CD4-positive, alpha-beta memory T cell (primary cell): ENCODE measurements at regions not wholly inside any gene's neighbourhood (a gene's known extent, or its start where the extent isn't known, plus 50 kb on each side); places are given as distances from the start of the nearest gene placed in this dataset.

ENCODE experiments used
- CTCF ChIA-PET: fragments of 350-600 bp; sonication (Branson Sonifier 250); formaldehyde crosslinking; loops from one replicate; lab custom pipeline; 2021; ENCODE audit warnings: inconsistent platforms; ENCODE audit not compliant: partially characterized antibody; lab: Charles Lee
- POLR2A ChIA-PET: fragments of 350-600 bp; sonication (Branson Sonifier 250); formaldehyde crosslinking; loops from one replicate; lab custom pipeline; 2021; ENCODE audit not compliant: partially characterized antibody; lab: Charles Lee
- DNase-seq, 5 donors: peaks; one replicate each; pipeline versions ENCODE4 v3.0.0 to v3.0.0-alpha.2; 2020 to 2022; ENCODE audit warnings: mixed read lengths in 1 of 5
- H3K27ac ChIP-seq: one replicate; pipeline ENCODE4 v1.7.0; 2013; ENCODE audit warnings: low read depth, low read length
- H3K27me3 ChIP-seq: 2 replicates; pipeline ENCODE4 v1.7.0; 2013; ENCODE audit warnings: mild to moderate bottlenecking, low read length, moderate library complexity; ENCODE audit not compliant: insufficient read depth
- H3K36me3 ChIP-seq: 2 replicates; pipeline ENCODE4 v1.7.0; 2013; ENCODE audit warnings: mild to moderate bottlenecking, low read length, moderate library complexity; ENCODE audit not compliant: insufficient read depth
- H3K4me1 ChIP-seq: 2 replicates; pipeline ENCODE4 v1.7.0; 2013; ENCODE audit warnings: mild to moderate bottlenecking, low read length, moderate library complexity; ENCODE audit not compliant: insufficient read depth
- H3K4me3 ChIP-seq, 2 donors: one replicate each; pipeline ENCODE4 v1.7.0; 2013; ENCODE audit warnings: low read length in 2 of 2, mild to moderate bottlenecking in 1 of 2
- H3K9me3 ChIP-seq, 2 donors: one replicate each; pipeline ENCODE4 v1.7.0; 2013; ENCODE audit warnings: low read length in 2 of 2, control low read depth in 1 of 2; ENCODE audit not compliant: control insufficient read depth in 1 of 2
- H3K27ac Mint-ChIP-seq, 7 donors: one replicate each; pipeline ENCODE4 v1.8.0; 2020 to 2021; ENCODE audit warnings: mixed read lengths in 7 of 7, mild to moderate bottlenecking in 6 of 7, inconsistent platforms in 3 of 7, moderate library complexity in 3 of 7
- H3K27me3 Mint-ChIP-seq, 2 donors: one replicate each; pipeline ENCODE4 v1.8.0; 2020 to 2021; ENCODE audit warnings: mixed read lengths in 2 of 2
- H3K36me3 Mint-ChIP-seq, 2 donors: one replicate each; pipeline ENCODE4 v1.8.0; 2020 to 2021; ENCODE audit warnings: mixed read lengths in 2 of 2, inconsistent platforms in 1 of 2, mild to moderate bottlenecking in 1 of 2
- H3K4me1 Mint-ChIP-seq, 4 donors: one replicate each; pipeline ENCODE4 v1.8.0; 2020 to 2021; ENCODE audit warnings: mixed read lengths in 4 of 4, mild to moderate bottlenecking in 1 of 4
- H3K4me3 Mint-ChIP-seq, 8 donors: one replicate each; pipeline ENCODE4 v1.8.0; 2020 to 2021; ENCODE audit warnings: mixed read lengths in 8 of 8, mild to moderate bottlenecking in 7 of 8, moderate library complexity in 6 of 8, inconsistent platforms in 3 of 8
- H3K9me3 Mint-ChIP-seq, 8 donors: one replicate each; pipeline ENCODE4 v1.8.0; 2020 to 2021; ENCODE audit warnings: mixed read lengths in 8 of 8, mild to moderate bottlenecking in 5 of 8, inconsistent platforms in 3 of 8, moderate library complexity in 1 of 8
- intact Hi-C: fragments of 100-400 bp; cut with micrococcal nuclease; formaldehyde crosslinking; loops from one replicate; pipeline ENCODE4 v1.15.1; 2023

- no peak overlapping the region for H3K27ac ChIP-seq
- H3K36me3 ChIP-seq: no peaks in the 10 kb centered on the region
- no peaks in the 10 kb centered on the region for H3K9me3 ChIP-seq
- no peak overlapping the region for H3K4me3 ChIP-seq
- ChIA-PET CTCF (no interaction called here), POLR2A (no interaction called here)
- H3K4me1 ChIP-seq: no peaks in the 10 kb centered on the region
- no peak overlapping the region for H3K27ac Mint-ChIP-seq
- H3K27me3 ChIP-seq: peaks cover 5% of the 10 kb centered on the region
- intact Hi-C loops: no loop called here
- H3K36me3 Mint-ChIP-seq: no peaks in the 10 kb centered on the region
- no peak for DNase-seq
- H3K27me3 Mint-ChIP-seq: peaks cover 16 to 24% of the 10 kb centered on the region in 2 donors
- peaks cover 0 to 4% (median under 1%) of the 10 kb centered on the region in 8 donors for H3K9me3 Mint-ChIP-seq
- H3K4me1 Mint-ChIP-seq: no peaks in the 10 kb centered on the region
- H3K4me3 Mint-ChIP-seq: no peak overlapping the region
Observed at GRCh38 chr2:16507655-16508489, 157.8 kb downstream of the CYRIA start.

GRCh38 chr2:16506366-16506765, 159.3 kb downstream of the CYRIA start:
- H3K27ac Mint-ChIP-seq: no peak overlapping the region
- Histone ChIP-seq H3K4me1 (no peaks in the 10 kb centered on the region), H3K4me3 (no peak overlapping the region), H3K27me3 (peaks cover 5% of the 10 kb centered on the region), H3K27ac (no peak overlapping the region), H3K36me3 (no peaks in the 10 kb centered on the region), H3K9me3 (no peaks in the 10 kb centered on the region)
- peaks cover 0 to 4% (median under 1%) of the 10 kb centered on the region in 8 donors for H3K9me3 Mint-ChIP-seq
- H3K27me3 Mint-ChIP-seq: peaks cover 14 to 17% of the 10 kb centered on the region in 2 donors
- H3K4me3 Mint-ChIP-seq: no peak overlapping the region
- H3K36me3 Mint-ChIP-seq: no peaks in the 10 kb centered on the region
- ChIA-PET POLR2A (no interaction called here), CTCF (no interaction called here)
- no peaks in the 10 kb centered on the region for H3K4me1 Mint-ChIP-seq
- DNase-seq: no peak
- intact Hi-C loops: no loop called here

- ChIA-PET CTCF (no interaction called here), POLR2A (interaction anchor here (0.7 kb wide), 1 partner anchor 10 kb away, joined by 3 read pairs; no protein-coding TSS in a partner anchor)
- intact Hi-C loops: no loop called here
- Histone ChIP-seq H3K36me3 (no peaks in the 10 kb centered on the region), H3K9me3 (no peaks in the 10 kb centered on the region), H3K4me3 (no peak overlapping the region), H3K27ac (no peak overlapping the region), H3K27me3 (no peaks in the 10 kb centered on the region), H3K4me1 (no peaks in the 10 kb centered on the region)
- no peaks in the 10 kb centered on the region for H3K4me1 Mint-ChIP-seq
- peaks cover 0 to 6% (median 0%) of the 10 kb centered on the region in 8 donors for H3K9me3 Mint-ChIP-seq
- H3K36me3 Mint-ChIP-seq: no peaks in the 10 kb centered on the region
- no peak overlapping the region for H3K4me3 Mint-ChIP-seq
- peaks cover 2 to 3% of the 10 kb centered on the region in 2 donors for H3K27me3 Mint-ChIP-seq
- no peak overlapping the region for H3K27ac Mint-ChIP-seq
- no peak for DNase-seq
Observed at GRCh38 chr2:16496426-16497388, 168.9 kb downstream of the CYRIA start.

- no peak overlapping the region for H3K4me3 Mint-ChIP-seq
- DNase-seq: no peak
- ChIA-PET CTCF (no interaction called here), POLR2A (no interaction called here)
- H3K9me3 Mint-ChIP-seq: peaks cover 0 to 6% (median 0%) of the 10 kb centered on the region in 8 donors
- Histone ChIP-seq H3K27ac (no peak overlapping the region), H3K36me3 (no peaks in the 10 kb centered on the region), H3K4me1 (no peaks in the 10 kb centered on the region), H3K9me3 (no peaks in the 10 kb centered on the region), H3K4me3 (no peak overlapping the region), H3K27me3 (no peaks in the 10 kb centered on the region)
- intact Hi-C loops: no loop called here
- H3K27ac Mint-ChIP-seq: no peak overlapping the region
- H3K36me3 Mint-ChIP-seq: no peaks in the 10 kb centered on the region
- H3K4me1 Mint-ChIP-seq: no peaks in the 10 kb centered on the region
- H3K27me3 Mint-ChIP-seq: peaks cover 3 to 4% of the 10 kb centered on the region in 2 donors
Observed at GRCh38 chr2:16495509-16496208, 170.0 kb downstream of the CYRIA start.

- ChIA-PET CTCF (no interaction called here), POLR2A (no interaction called here)
- Mint-ChIP-seq H3K9me3 (peaks cover 0 to 6% (median 0%) of the 10 kb centered on the region in 8 donors), H3K4me1 (no peaks in the 10 kb centered on the region), H3K27ac (no peak overlapping the region), H3K4me3 (no peak overlapping the region), H3K36me3 (no peaks in the 10 kb centered on the region), H3K27me3 (peaks cover 4 to 5% of the 10 kb centered on the region in 2 donors)
- H3K9me3 ChIP-seq: no peaks in the 10 kb centered on the region
- no peaks in the 10 kb centered on the region for H3K27me3 ChIP-seq
- no peak overlapping the region for H3K27ac ChIP-seq
- H3K4me3 ChIP-seq: no peak overlapping the region
- intact Hi-C loops: no loop called here
- DNase-seq: no peak
- no peaks in the 10 kb centered on the region for H3K36me3 ChIP-seq
- no peaks in the 10 kb centered on the region for H3K4me1 ChIP-seq
Observed at GRCh38 chr2:16494836-16495508, 170.7 kb downstream of the CYRIA start.

GRCh38 chr2:16493788-16494187, 171.8 kb downstream of the CYRIA start:
- POLR2A ChIA-PET: no interaction called here
- peaks cover 4 to 5% of the 10 kb centered on the region in 2 donors for H3K27me3 Mint-ChIP-seq
- intact Hi-C loops: no loop called here

More at GRCh38 chr2:16493788-16494187, 171.8 kb downstream of the CYRIA start:
- Histone ChIP-seq H3K36me3 (no peaks in the 10 kb centered on the region), H3K27me3 (no peaks in the 10 kb centered on the region), H3K9me3 (no peaks in the 10 kb centered on the region), H3K27ac (no peak overlapping the region), H3K4me1 (no peaks in the 10 kb centered on the region), H3K4me3 (no peak overlapping the region)
- H3K9me3 Mint-ChIP-seq: peaks cover 0 to 3% (median 0%) of the 10 kb centered on the region in 8 donors
- H3K4me3 Mint-ChIP-seq: no peak overlapping the region
- H3K4me1 Mint-ChIP-seq: no peaks in the 10 kb centered on the region
- H3K27ac Mint-ChIP-seq: no peak overlapping the region
- H3K36me3 Mint-ChIP-seq: no peaks in the 10 kb centered on the region
- CTCF ChIA-PET: no interaction called here
- no peak for DNase-seq
